GM11168 (cell line): ENCODE measurements at regions not wholly inside any gene's neighbourhood (a gene's known extent, or its start where the extent isn't known, plus 50 kb on each side); places are given as distances from the start of the nearest gene placed in this dataset.

Experiments
- in situ Hi-C: fragments of 300-500 bp; cut with MboI; formaldehyde crosslinking; loops from one replicate; pipeline ENCODE4 v1.12.0; 2022; ENCODE audit warnings: low sequenced_read_pairs; ENCODE audit not compliant: unreplicated experiment

DNA sequence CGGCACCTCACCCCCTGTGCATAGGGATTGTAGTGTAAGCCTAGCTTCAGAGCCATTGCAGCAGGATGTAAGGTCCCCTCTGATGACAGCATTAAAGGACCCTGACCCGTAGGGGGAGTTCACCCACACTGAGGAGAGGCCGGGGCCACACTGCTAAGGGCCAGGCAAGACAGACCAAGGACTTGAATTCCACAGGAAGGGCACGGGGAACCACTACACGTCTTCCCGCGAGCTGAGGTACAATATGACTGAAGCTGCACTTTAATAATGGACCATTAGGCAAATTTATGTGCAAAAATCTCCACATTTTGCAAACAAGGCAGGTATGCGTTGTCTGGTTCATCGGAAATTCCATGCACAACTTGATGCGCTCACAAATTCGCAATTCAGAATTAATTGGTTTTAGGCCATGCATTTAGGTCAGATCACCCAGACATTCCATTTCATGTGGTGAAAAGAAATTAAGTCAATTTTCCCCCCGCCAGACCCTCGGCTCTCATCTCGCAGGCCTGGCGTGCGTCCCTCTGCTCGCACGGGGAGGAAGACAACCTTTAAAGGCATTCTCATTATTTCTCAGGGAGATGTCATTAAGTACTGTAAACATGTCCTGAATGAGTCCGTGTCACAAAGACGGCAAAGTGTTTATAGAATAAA, 111.8 kb downstream of the FOXA2 start:
- in situ Hi-C loops = no loop called here

DNA sequence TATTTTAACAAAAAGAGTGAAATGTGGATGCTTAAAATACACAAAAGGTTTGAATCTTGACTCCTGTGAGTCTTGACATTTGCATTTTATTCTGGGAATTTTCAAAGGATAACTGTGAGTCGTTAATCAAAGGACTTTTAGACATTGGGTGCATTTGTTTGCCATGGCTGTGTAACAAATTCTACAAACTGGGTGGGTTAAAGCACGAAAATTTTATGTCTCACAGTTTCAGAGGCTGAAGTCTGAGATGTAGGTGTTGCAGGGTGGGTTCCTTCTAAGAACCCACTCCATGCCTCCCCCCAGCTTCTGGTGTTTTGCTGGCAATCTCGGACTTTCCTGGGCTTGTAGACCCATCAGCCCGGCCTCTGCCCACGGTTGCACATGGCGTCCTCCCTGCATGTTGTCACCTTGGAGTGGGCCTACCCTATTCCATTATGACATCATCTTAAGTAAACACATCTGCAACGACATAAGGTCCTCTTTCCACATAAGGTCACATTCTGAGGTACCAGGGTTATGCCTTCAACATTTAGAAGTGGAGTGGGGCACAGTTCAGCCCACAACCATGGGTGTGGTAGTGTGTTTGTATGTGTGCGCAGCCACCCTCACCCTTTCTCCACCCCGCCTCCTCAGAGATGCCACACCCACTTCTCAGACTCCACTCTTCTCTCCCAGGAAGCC, 113.1 kb downstream of the FOXA2 start:
- in situ Hi-C loops = no loop called here

DNA sequence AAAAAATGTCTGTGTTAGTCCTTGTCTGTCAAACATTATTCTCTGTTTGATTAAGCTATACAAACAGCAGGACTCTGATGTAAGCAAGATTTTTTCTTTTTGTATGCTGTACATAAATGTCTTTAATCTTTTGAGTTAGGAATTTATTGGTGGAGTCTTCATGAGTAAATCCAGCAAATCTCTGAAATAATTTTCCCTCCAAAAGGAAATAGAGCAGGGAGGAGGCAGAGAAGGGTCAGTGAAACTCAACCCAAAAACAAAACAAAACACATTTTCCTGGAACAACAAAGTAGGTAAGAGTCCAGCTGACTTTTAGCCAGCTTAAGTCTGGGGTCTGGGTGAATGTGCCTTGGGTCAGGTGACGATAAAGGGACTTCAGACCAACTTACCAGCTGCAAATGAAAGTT, 113.7 kb downstream of the FOXA2 start:
- in situ Hi-C loops = no loop called here

DNA sequence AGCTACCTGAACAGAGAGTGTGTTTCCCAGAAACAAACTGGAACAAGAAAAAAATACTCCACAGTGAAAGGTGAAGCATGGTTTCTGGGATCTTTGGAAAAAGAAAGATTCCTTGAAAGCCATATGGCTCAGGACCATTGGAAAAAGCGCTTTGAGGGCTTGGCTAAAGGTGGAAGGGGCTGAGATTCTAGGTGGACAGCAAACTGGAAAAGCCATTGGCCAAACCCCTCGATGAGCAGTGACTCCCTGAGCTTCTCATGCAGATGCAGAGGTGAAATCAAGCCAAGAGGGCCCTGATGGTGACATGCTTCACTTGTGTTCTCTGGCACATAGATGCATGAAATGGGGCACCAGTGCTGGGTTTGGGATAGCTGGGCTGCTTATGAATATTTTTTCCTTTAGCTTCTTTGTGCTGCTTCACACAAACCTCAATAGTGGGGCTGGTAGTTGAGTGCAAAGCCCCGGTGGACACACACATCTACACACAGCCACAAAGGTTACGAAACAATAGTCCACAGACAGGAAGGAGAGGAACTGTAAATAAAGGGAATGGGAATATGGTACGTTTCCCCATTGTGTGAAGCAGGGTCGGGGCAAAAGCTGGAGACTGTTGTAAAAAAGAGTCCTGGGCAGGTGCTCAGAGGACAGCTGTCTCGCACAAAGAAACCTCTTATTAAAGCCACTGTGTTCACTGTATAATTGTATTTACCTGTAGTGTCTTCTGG, 117.8 kb downstream of the FOXA2 start:
- in situ Hi-C loops = no loop called here

DNA sequence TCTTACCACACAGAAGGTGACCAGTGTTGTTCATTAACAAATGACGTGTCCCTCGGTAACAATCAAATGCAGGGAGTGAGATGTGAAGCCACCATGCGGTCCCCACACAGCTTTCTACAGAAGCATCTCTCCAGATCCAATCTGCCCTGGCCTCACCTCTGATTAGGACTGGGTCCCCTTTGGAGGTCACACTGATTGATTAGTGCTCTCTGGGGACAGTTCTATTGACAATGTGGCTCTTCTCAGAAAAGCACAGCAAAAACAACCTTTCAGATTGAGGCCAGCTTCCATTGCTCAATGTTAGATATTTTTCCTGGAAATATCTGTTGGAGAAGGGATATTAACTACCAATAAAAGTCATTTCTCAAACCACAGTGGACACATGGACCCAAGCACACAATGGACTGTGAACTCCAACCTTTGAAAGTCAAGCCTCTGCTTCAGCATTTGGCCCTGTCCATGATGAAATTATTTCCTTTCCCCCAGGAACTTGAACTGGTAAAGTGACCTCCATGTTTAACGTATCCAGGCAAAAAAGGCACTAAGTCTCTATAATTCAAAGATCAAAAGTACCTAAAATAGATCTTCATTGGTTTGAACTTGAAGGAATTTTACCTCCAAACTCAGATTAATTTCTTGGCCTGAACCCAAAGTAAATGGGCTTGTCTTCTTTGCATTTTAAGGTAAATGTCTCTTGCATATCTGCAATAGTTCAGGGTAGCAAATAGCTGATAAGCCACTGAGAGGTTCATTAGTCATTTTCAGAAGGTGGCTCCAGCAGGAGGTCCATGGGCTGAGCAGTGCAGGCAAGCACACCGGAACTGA, 118.5 kb downstream of the FOXA2 start:
- in situ Hi-C loops = no loop called here

DNA sequence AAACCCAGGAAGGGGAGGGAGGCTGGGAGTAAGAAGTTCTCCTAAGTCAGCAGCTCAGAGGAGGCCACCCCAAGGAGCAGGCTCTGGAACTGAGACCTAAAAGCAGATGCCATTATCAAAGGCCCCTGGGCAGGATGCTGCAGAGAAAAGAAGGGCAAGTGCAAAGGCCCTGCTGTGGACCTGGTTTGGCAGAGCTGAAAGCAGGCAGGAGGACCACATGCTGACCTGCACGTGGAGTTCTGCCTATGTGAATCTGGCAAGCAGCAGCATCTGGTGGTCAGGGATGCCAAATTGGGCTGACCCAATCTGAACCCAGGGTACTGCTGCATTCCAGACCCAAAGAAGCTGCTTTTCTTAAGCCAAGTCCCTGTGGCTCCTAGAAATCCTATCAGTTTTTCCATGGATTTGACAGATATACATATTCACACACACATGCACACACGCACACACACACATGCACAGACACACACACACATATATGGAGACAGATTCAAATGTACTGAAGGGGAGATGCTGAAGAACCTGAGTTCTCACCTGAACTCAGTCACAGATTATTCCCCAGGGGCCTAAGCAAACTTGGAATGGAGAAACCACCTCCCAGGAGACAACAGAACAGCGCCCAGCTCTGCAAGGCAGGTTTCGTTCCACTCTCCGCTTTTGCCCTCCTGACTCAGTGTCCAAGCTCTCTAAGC, 119.9 kb downstream of the FOXA2 start:
- in situ Hi-C loops = no loop called here

DNA sequence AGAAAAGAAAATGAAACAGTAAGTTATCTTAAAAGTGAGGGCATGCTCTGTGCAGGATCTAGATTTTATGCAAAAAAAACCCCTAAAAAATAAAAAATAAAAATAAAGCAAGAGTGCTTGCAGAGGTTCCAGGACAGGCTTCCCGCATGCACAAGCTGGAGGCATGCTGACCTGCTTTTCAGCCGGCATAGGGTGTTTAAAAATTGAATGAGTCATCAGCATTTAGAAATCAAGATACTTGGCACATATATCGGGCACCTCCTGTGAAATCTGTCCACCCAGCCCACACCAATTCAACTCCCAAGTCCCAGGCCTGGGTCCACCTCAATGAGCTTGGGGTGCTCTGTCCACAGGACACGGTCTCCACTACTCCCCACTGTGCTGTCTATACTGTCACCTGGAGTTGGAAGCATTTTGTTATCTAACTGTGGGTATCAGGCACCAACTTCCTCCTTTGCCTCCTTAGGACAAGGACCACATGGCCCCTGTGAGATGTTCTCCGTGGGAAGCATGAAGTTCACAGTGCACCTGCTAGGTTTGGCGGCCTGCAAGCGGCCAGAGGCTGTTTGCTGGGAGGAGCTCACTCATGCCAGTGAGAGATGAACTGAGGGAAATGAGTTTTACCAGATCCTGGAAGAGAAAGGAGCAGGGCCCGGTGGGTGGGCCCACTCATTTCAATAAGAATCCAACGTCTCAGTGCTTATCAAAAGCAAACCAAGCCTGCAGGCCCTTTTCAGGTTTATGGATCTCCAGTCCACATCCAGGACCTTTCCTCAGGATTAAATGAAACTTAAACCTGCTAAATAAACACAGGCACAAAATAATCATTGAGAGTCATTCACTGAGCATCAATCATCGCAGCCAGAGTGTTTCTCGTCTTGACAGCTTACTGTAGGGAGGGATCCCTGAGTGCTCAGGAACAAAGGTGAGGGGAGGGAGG, 121.1 kb downstream of the FOXA2 start:
- in situ Hi-C loops = no loop called here

DNA sequence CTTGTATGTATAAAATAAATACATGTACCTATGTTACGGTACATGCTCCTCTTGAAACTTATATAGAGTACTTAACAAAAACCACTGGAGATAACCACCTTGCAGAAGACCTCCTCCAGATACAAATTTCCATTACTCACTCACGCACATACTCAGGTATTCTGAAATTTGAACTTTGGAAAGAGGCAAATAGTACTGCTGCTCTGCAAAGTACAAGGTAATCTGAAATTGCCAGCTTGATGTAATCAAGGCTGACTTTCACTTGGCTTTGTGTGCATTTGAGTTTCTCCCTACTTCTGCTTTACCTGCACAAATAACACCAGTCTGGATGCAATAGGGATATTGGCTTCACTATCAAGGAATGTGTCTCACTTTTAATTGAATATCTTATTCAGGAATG, 123.6 kb downstream of the FOXA2 start:
- in situ Hi-C loops = no loop called here

DNA sequence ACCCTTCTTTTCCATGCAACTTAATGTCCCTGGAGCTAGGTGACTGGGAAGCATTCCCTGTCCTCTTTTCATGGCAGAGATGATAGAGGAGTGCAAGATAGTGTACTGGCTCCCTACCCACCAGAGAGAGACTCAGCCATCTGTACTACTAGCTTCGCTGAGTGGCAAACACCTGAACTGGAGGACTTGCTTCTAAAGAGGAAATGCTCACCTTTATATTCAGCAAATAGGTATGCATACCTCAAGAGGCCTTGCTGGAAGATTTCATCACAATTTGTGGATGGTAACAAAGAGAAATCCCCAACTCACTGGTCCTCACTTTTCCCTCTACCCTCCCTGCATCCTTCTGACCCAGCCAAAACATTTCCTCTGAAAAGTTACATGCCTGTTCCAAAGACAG, 124.1 kb downstream of the FOXA2 start:
- in situ Hi-C loops = no loop called here

DNA sequence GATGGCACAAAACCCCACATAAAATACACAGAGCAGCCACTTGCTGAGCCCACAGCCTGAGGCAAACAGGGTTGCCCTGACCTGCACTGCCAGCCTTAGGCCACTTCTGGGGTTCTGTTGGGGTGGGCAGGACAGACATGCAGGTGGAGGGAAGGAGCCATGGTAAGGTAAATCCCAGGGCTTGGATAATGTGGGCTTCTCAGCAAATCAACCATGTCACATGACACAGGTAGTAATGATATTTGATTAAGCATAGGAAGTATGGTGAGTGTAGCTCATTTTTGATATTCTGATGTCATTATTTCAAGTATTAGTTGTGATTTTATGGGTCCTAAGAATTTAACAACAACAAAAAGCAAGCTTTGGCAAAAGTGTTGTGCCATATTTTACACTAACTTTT, 124.6 kb downstream of the FOXA2 start:
- in situ Hi-C loops = no loop called here

DNA sequence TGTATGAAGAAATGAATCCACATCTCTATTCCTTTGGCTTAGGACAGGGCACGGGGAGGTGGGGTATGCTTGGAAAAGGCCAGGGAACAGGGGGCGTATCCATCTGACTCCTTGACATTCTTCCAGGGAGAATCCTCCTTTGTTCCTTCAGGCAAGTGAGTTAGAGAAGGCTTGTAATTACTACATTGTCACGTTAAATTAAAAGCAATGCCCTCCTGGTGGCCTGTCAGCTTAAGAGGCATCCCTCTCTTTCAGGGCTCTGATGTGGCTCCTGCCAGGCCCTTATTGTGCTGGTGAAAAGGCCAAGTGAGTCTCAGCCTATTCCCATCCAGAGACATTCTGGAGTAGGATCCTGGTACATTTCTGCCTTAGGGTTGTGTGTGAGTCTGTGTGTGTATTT, 128.3 kb downstream of the FOXA2 start:
- in situ Hi-C loops = no loop called here

DNA sequence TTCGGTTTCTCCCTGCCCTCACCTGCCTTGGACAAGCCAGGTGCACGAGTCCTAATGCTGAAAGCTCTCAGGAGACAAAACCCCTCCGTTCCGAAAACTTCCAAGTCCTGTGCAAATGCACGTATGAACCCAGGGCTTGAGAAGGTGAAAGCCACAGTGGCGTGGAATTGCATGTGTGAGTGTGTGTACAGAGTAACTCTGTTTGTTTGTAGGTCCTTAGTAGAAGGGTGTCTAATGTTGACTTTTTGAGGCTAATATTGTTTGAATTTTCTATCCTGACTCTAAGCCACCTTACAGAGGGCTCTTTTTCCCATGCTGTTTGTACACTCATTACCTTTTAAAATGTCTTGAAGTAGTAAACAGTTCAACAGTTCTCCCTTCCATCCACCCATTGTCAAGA, 129.1 kb downstream of the FOXA2 start:
- in situ Hi-C loops = no loop called here

DNA sequence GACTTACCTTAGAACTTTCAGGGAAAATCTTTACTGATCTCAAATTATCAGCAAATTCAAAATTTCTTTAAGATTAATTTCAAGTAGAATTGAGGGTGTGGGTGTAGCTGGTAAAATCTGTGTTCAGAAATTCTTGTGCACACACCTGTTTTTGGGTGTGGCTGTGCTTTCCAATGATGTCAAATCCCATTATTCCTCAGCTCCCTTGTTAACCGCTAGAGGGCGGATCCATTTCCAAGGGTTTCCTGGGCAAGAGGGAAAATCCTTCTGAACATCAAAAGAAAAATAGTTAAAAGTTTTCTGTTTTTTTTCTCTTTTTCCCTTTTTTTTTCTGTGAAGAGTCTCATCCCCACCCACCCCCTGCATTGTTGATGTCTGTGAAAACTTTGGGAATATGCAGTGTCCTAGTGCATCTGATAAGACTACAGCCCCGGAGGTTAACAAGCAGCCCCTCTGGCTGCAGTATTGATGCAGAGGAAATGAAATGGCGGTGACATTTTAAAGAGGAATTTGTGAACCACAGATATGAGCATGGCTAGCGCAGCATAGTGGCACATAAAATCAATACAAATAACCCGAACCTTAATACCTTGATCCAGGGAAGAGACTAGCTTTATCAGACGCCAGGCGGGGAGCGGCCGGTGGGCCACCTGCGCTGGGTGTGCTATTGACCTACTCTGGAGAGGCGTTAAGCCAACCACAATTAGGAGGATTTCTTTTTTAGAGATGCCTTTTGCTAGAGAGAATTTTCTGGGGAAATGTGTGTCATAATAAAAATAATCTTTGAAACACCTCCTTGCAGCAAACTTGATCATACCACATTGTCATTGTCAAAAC, 130.9 kb downstream of the FOXA2 start:
- in situ Hi-C loops = no loop called here

DNA sequence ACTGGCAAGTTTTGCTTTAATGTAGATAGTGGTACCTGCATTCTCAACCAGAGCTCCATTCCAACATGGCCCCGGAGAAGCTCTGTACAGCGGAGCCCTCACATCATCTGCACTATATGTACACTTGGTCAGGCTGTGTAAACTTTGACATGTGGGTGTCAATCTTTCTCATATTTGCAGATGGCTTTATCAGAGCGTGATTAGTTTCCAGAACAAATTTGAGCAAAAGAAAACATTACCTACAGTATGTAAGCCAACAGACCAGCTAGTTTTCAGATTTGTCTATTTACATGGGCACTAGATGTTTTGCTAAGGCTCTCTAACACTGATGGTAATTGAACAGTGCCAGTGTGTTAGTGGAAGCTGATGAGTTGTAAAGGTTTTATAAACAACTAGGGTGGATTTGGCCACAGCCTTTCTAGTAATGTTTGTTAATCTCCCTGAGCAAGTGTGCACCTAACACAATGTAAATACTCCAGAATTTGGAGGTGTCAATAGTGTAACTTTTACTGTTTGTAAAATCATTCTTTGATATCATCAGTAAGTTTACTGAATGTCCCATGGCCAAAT, 131.8 kb downstream of the FOXA2 start:
- in situ Hi-C loops = no loop called here

DNA sequence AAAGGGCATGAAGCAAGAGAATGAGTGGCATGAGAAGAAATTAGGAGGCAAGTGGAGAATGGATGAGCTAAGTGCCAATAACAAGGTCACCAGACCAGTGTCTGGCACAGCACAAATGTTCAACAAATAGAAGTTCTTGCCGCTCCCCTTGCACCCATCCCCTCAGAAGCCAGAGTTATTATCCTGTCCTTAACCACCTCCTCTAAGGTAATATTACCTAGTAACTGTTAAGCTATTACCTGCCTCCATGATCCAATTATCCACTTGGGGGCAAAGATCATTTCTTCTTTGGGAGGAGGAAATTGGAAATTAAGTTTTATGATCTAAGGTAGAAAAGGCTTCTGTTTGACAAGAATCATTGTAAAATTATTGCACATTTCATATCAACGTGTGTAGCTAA, 133.8 kb downstream of the FOXA2 start:
- in situ Hi-C loops = no loop called here

DNA sequence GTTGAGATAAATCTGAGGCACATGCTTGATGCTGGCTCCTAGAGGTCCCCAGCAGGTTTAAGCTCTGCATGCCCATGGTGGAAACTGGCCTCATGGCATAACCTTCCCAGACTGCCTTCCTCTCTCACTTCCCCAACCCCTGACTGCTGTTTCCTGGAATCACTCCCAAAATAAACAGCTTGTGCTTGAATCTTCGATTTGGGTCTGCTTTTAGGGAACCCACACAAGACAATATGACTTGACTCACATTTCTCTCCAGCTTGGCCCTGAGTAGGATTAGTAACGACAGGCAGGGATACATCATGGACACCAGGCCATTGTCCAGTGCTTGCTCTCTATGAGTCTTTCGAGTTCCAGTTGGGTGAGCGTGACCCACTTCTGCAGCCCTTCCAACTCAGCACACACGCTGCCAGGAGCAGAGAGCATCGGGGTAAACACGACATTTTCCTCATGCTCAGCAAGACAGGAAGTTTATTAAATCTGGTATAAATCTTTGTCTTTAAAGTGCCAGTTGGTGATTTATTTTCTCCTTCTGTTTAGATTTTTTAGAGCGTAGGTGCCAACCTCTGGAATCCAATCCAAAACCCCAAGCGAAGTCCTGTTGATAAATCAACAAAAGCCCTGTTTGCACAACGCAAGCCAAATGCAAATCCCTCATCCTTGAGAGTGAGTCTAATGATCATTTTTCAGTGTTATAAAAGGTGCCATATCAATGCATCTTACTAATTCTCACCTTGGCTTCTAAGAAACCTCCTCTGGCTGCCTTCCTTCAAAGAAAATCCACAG, 135.0 kb downstream of the FOXA2 start:
- in situ Hi-C loops = no loop called here

DNA sequence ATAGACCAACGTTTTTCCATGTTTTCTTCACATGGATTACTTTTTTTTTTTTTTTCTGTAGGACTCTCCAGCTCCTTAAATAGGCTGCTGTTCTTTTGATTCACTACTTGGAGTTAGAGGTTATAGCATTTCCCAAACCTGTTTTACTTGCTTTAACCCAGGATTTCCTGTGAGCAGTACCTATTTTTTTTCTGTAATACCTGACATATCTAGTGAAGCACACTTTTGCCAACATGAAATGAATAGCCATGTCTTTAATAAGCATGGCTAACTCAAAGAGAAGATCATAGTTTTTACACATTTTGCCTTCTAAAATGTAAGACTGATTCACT, 137.0 kb downstream of the FOXA2 start:
- in situ Hi-C loops = no loop called here
